ENCODE measurements at regions not wholly inside any gene's neighbourhood (a gene's known extent, or its start where the extent isn't known, plus 50 kb on each side); places are given as distances from the start of the nearest gene placed in this dataset.

DNA sequence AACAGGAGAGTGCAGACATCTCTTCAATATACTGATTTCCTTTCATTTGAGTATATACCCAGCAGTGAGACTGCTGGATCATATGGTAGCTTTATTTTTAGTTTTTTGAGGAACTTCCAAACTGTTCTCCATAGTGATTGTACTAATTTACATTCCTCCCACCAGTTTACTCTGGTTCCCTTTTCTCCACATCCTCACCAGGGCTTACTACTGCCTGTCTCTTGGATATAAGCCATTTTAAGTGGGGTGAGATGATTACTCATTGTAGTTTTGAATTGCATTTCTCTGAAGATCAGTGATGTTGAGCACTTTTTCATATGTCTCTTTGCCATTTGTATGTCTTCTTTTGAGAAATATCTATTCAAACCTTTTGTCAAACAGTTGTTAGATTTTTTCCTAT is 64.9 kb upstream of the HMGCLL1 start:
- TF ChIP-seq TOX (CRISPR knock-in tag; IDR thresholded peaks at IDR 0.05; ENCODE audit: borderline replicate concordance) (no peak), GLIS3 (CRISPR knock-in tag; IDR thresholded peaks at IDR 0.05) (no peak), SNAI2 (CRISPR knock-in tag; IDR thresholded peaks at IDR 0.05) (no peak), CSDC2 (CRISPR knock-in tag; IDR thresholded peaks at IDR 0.05) (no peak), OSR1 (CRISPR knock-in tag; IDR thresholded peaks at IDR 0.05) (no peak), BACH2 (CRISPR knock-in tag; IDR thresholded peaks at IDR 0.05; ENCODE audit: borderline replicate concordance) (no peak), RARB (CRISPR knock-in tag; IDR thresholded peaks at IDR 0.05) (no peak), ZFP30 (CRISPR knock-in tag; IDR thresholded peaks at IDR 0.05) (no peak), ZC3H10 (CRISPR knock-in tag; IDR thresholded peaks at IDR 0.05) (no peak)
- TF ChIP-seq, protein P1, sequence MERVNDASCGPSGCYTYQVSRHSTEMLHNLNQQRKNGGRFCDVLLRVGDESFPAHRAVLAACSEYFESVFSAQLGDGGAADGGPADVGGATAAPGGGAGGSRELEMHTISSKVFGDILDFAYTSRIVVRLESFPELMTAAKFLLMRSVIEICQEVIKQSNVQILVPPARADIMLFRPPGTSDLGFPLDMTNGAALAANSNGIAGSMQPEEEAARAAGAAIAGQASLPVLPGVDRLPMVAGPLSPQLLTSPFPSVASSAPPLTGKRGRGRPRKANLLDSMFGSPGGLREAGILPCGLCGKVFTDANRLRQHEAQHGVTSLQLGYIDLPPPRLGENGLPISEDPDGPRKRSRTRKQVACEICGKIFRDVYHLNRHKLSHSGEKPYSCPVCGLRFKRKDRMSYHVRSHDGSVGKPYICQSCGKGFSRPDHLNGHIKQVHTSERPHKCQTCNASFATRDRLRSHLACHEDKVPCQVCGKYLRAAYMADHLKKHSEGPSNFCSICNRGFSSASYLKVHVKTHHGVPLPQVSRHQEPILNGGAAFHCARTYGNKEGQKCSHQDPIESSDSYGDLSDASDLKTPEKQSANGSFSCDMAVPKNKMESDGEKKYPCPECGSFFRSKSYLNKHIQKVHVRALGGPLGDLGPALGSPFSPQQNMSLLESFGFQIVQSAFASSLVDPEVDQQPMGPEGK (CRISPR knock-in tag; IDR thresholded peaks at IDR 0.05; ENCODE audit: borderline replicate concordance) = no peak
- TF ChIP-seq, protein P2, sequence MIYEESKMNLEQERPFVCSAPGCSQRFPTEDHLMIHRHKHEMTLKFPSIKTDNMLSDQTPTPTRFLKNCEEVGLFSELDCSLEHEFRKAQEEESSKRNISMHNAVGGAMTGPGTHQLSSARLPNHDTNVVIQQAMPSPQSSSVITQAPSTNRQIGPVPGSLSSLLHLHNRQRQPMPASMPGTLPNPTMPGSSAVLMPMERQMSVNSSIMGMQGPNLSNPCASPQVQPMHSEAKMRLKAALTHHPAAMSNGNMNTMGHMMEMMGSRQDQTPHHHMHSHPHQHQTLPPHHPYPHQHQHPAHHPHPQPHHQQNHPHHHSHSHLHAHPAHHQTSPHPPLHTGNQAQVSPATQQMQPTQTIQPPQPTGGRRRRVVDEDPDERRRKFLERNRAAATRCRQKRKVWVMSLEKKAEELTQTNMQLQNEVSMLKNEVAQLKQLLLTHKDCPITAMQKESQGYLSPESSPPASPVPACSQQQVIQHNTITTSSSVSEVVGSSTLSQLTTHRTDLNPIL (CRISPR knock-in tag; IDR thresholded peaks at IDR 0.05; ENCODE audit: low read depth) = no peak
- TF ChIP-seq, protein P3, sequence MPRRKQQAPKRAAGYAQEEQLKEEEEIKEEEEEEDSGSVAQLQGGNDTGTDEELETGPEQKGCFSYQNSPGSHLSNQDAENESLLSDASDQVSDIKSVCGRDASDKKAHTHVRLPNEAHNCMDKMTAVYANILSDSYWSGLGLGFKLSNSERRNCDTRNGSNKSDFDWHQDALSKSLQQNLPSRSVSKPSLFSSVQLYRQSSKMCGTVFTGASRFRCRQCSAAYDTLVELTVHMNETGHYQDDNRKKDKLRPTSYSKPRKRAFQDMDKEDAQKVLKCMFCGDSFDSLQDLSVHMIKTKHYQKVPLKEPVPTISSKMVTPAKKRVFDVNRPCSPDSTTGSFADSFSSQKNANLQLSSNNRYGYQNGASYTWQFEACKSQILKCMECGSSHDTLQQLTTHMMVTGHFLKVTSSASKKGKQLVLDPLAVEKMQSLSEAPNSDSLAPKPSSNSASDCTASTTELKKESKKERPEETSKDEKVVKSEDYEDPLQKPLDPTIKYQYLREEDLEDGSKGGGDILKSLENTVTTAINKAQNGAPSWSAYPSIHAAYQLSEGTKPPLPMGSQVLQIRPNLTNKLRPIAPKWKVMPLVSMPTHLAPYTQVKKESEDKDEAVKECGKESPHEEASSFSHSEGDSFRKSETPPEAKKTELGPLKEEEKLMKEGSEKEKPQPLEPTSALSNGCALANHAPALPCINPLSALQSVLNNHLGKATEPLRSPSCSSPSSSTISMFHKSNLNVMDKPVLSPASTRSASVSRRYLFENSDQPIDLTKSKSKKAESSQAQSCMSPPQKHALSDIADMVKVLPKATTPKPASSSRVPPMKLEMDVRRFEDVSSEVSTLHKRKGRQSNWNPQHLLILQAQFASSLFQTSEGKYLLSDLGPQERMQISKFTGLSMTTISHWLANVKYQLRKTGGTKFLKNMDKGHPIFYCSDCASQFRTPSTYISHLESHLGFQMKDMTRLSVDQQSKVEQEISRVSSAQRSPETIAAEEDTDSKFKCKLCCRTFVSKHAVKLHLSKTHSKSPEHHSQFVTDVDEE (CRISPR knock-in tag; IDR thresholded peaks at IDR 0.05) = no peak

Measured in SK-N-SH treated with all-trans-retinoic acid at 6 μM for 48 hours (cell line).